ENCODE measurements at regions not wholly inside any gene's neighbourhood (a gene's known extent, or its start where the extent isn't known, plus 50 kb on each side); places are given as distances from the start of the nearest gene placed in this dataset.

- ATAC-seq (ENCODE audit: low FRiP score), result no peak
- Histone ChIP-seq H3K27ac (ENCODE audit: low read depth in 1 of 2, low read length in 2 of 2) (no peak overlapping the region), H3K27me3 (ENCODE audit: control insufficient read depth in 1 of 2, insufficient read depth in 2 of 2, low read length in 1 of 2) (no peaks in the 10 kb centered on the region), H3K9me3 (ENCODE audit: control insufficient read depth, low read length) (no peaks in the 10 kb centered on the region), H3K4me1 (ENCODE audit: control insufficient read depth in 1 of 2, insufficient read depth in 2 of 2, low read length in 2 of 2) (no peaks in the 10 kb centered on the region), H3K4me3 (ENCODE audit: low read length in 2 of 2) (no peak overlapping the region), H3K36me3 (ENCODE audit: control insufficient read depth in 1 of 2, insufficient read depth in 2 of 2, low read length in 1 of 2) (peaks cover 0 to 2% of the 10 kb centered on the region in 2 donors)
- intact Hi-C loops (cut with DNase I), result no loop called here
- 77 to 79% methylated on average over 17 of the region's 17 CpGs for WGBS, 2 donors
- no peak for DNase-seq
These were observed 211.9 kb upstream of the HS3ST3A1 start for GRCh38 chr17:13813347-13814240.

- H3K9me3 ChIP-seq (ENCODE audit: control insufficient read depth, low read length), result peaks cover 3% of the 10 kb centered on the region
- ATAC-seq (ENCODE audit: low FRiP score), result no peak
- intact Hi-C loops (cut with DNase I), result no loop called here
- 65 to 66% methylated on average over 3 of the region's 3 CpGs for WGBS, 2 donors
- H3K4me1 ChIP-seq (ENCODE audit: control insufficient read depth in 1 of 2, insufficient read depth in 2 of 2, low read length in 2 of 2), result no peaks in the 10 kb centered on the region
- H3K27me3 ChIP-seq (ENCODE audit: control insufficient read depth in 1 of 2, insufficient read depth in 2 of 2, low read length in 1 of 2), result no peaks in the 10 kb centered on the region
- no peak overlapping the region for H3K4me3 ChIP-seq (ENCODE audit: low read length in 2 of 2)
- no peak overlapping the region for H3K27ac ChIP-seq (ENCODE audit: low read depth in 1 of 2, low read length in 2 of 2)
- H3K36me3 ChIP-seq (ENCODE audit: control insufficient read depth in 1 of 2, insufficient read depth in 2 of 2, low read length in 1 of 2), result no peaks in the 10 kb centered on the region
- DNase-seq, result no peak
These were observed 221.0 kb upstream of the HS3ST3A1 start for GRCh38 chr17:13822700-13823099.

GRCh38 chr17:13825526-13826040, 223.9 kb upstream of the HS3ST3A1 start:
- Histone ChIP-seq H3K27me3 (ENCODE audit: control insufficient read depth in 1 of 2, insufficient read depth in 2 of 2, low read length in 1 of 2) (no peaks in the 10 kb centered on the region), H3K4me1 (ENCODE audit: control insufficient read depth in 1 of 2, insufficient read depth in 2 of 2, low read length in 2 of 2) (no peaks in the 10 kb centered on the region), H3K27ac (ENCODE audit: low read depth in 1 of 2, low read length in 2 of 2) (no peak overlapping the region), H3K9me3 (ENCODE audit: control insufficient read depth, low read length) (peaks cover 3% of the 10 kb centered on the region), H3K4me3 (ENCODE audit: low read length in 2 of 2) (no peak overlapping the region), H3K36me3 (ENCODE audit: control insufficient read depth in 1 of 2, insufficient read depth in 2 of 2, low read length in 1 of 2) (no peaks in the 10 kb centered on the region)
- 50 to 58% methylated on average over 1 of the region's 1 CpG for WGBS, 2 donors
- ATAC-seq (ENCODE audit: low FRiP score), result no peak
- DNase-seq, result no peak
- intact Hi-C loops (cut with DNase I), result no loop called here

- peaks cover 4% of the 10 kb centered on the region for H3K9me3 ChIP-seq (ENCODE audit: control insufficient read depth, low read length)
- 84 to 89% methylated on average over 3 of the region's 3 CpGs for WGBS, 2 donors
- no peak overlapping the region for H3K27ac ChIP-seq (ENCODE audit: low read depth in 1 of 2, low read length in 2 of 2)
- no peaks in the 10 kb centered on the region for H3K4me1 ChIP-seq (ENCODE audit: control insufficient read depth in 1 of 2, insufficient read depth in 2 of 2, low read length in 2 of 2)
- no peaks in the 10 kb centered on the region for H3K27me3 ChIP-seq (ENCODE audit: control insufficient read depth in 1 of 2, insufficient read depth in 2 of 2, low read length in 1 of 2)
- ATAC-seq (ENCODE audit: low FRiP score) (no peak), DNase-seq (no peak)
- intact Hi-C loops (cut with DNase I), result no loop called here
- no peaks in the 10 kb centered on the region for H3K36me3 ChIP-seq (ENCODE audit: control insufficient read depth in 1 of 2, insufficient read depth in 2 of 2, low read length in 1 of 2)
- H3K4me3 ChIP-seq (ENCODE audit: low read length in 2 of 2), result no peak overlapping the region
These were observed 225.4 kb upstream of the HS3ST3A1 start for GRCh38 chr17:13827118-13827517.

GRCh38 chr17:13833921-13834320, 232.2 kb upstream of the HS3ST3A1 start:
- Histone ChIP-seq H3K9me3 (ENCODE audit: control insufficient read depth, low read length) (peaks cover 6% of the 10 kb centered on the region), H3K27ac (ENCODE audit: low read depth in 1 of 2, low read length in 2 of 2) (no peak overlapping the region), H3K4me1 (ENCODE audit: control insufficient read depth in 1 of 2, insufficient read depth in 2 of 2, low read length in 2 of 2) (no peaks in the 10 kb centered on the region), H3K4me3 (ENCODE audit: low read length in 2 of 2) (no peak overlapping the region), H3K27me3 (ENCODE audit: control insufficient read depth in 1 of 2, insufficient read depth in 2 of 2, low read length in 1 of 2) (no peaks in the 10 kb centered on the region), H3K36me3 (ENCODE audit: control insufficient read depth in 1 of 2, insufficient read depth in 2 of 2, low read length in 1 of 2) (no peaks in the 10 kb centered on the region)
- intact Hi-C loops (cut with DNase I), result no loop called here
- DNase-seq (no peak), ATAC-seq (ENCODE audit: low FRiP score) (no peak)
- WGBS, 2 donors, result 89 to 93% methylated on average over 2 of the region's 2 CpGs

GRCh38 chr17:13835151-13835550, 233.4 kb upstream of the HS3ST3A1 start:
- H3K27me3 ChIP-seq (ENCODE audit: control insufficient read depth in 1 of 2, insufficient read depth in 2 of 2, low read length in 1 of 2), result no peaks in the 10 kb centered on the region
- 46 to 55% methylated on average over 2 of the region's 2 CpGs for WGBS, 2 donors
- no peak overlapping the region for H3K4me3 ChIP-seq (ENCODE audit: low read length in 2 of 2)
- H3K36me3 ChIP-seq (ENCODE audit: control insufficient read depth in 1 of 2, insufficient read depth in 2 of 2, low read length in 1 of 2), result no peaks in the 10 kb centered on the region
- DNase-seq (no peak), ATAC-seq (ENCODE audit: low FRiP score) (no peak)
- H3K27ac ChIP-seq (ENCODE audit: low read depth in 1 of 2, low read length in 2 of 2), result no peak overlapping the region
- peaks cover 6% of the 10 kb centered on the region for H3K9me3 ChIP-seq (ENCODE audit: control insufficient read depth, low read length)
- intact Hi-C loops (cut with DNase I), result no loop called here
- no peaks in the 10 kb centered on the region for H3K4me1 ChIP-seq (ENCODE audit: control insufficient read depth in 1 of 2, insufficient read depth in 2 of 2, low read length in 2 of 2)

- 94 to 96% methylated on average over 12 of the region's 12 CpGs for WGBS, 2 donors
- Histone ChIP-seq H3K27me3 (ENCODE audit: control insufficient read depth in 1 of 2, insufficient read depth in 2 of 2, low read length in 1 of 2) (no peaks in the 10 kb centered on the region), H3K4me3 (ENCODE audit: low read length in 2 of 2) (no peak overlapping the region), H3K4me1 (ENCODE audit: control insufficient read depth in 1 of 2, insufficient read depth in 2 of 2, low read length in 2 of 2) (no peaks in the 10 kb centered on the region), H3K36me3 (ENCODE audit: control insufficient read depth in 1 of 2, insufficient read depth in 2 of 2, low read length in 1 of 2) (no peaks in the 10 kb centered on the region), H3K27ac (ENCODE audit: low read depth in 1 of 2, low read length in 2 of 2) (no peak overlapping the region), H3K9me3 (ENCODE audit: control insufficient read depth, low read length) (peaks cover 4% of the 10 kb centered on the region)
- ATAC-seq (ENCODE audit: low FRiP score), result no peak
- intact Hi-C loops (cut with DNase I), result no loop called here
- DNase-seq, result no peak
These were observed 231.9 kb upstream of the COX10 start for GRCh38 chr17:13837417-13837816.

- ATAC-seq (ENCODE audit: low FRiP score) (no peak), DNase-seq (no peak)
- Histone ChIP-seq H3K27ac (ENCODE audit: low read depth in 1 of 2, low read length in 2 of 2) (no peak overlapping the region), H3K4me1 (ENCODE audit: control insufficient read depth in 1 of 2, insufficient read depth in 2 of 2, low read length in 2 of 2) (no peaks in the 10 kb centered on the region), H3K36me3 (ENCODE audit: control insufficient read depth in 1 of 2, insufficient read depth in 2 of 2, low read length in 1 of 2) (no peaks in the 10 kb centered on the region), H3K27me3 (ENCODE audit: control insufficient read depth in 1 of 2, insufficient read depth in 2 of 2, low read length in 1 of 2) (peaks cover 0 to 3% of the 10 kb centered on the region in 2 donors), H3K4me3 (ENCODE audit: low read length in 2 of 2) (no peak overlapping the region), H3K9me3 (ENCODE audit: control insufficient read depth, low read length) (peaks cover 4% of the 10 kb centered on the region)
- WGBS, 2 donors, result 65 to 68% methylated on average over 1 of the region's 1 CpG
- intact Hi-C loops (cut with DNase I), result no loop called here
These were observed 229.1 kb upstream of the COX10 start for GRCh38 chr17:13840254-13840653.

Data from aorta (tissue), 5 donors.